Trophoblast cell (in vitro differentiated cells and primary cell): ENCODE measurements at regions not wholly inside any gene's neighbourhood (a gene's known extent, or its start where the extent isn't known, plus 50 kb on each side); places are given as distances from the start of the nearest gene placed in this dataset.
"Not testable (repeated sequence)": the region's sequence is repeated elsewhere in the genome, so short reads cannot be mapped to it uniquely, and the experiment has no call there.

Source experiments
- DNase-seq, 2 donors: peaks; one replicate each; pipeline ENCODE4 v3.0.0-alpha.2; 2016
- H2AFZ ChIP-seq: 2 replicates; pipeline ENCODE4 v1.6.1; 2013; ENCODE audit warnings: low read length, moderate library complexity, mild to moderate bottlenecking; ENCODE audit not compliant: insufficient read depth, poor library complexity
- H2AK5ac ChIP-seq: 2 replicates; pipeline ENCODE4 v1.6.1; 2013; ENCODE audit warnings: mild to moderate bottlenecking, low read length
- H2BK120ac ChIP-seq: 2 replicates; pipeline ENCODE4 v1.6.1; 2013; ENCODE audit warnings: low read length, mild to moderate bottlenecking, moderate library complexity; ENCODE audit not compliant: insufficient read depth, poor library complexity
- H2BK12ac ChIP-seq: 2 replicates; pipeline ENCODE4 v1.6.1; 2013; ENCODE audit warnings: mild to moderate bottlenecking, low read length, moderate library complexity
- H2BK5ac ChIP-seq: 2 replicates; pipeline ENCODE4 v1.6.1; 2013; ENCODE audit warnings: low read length, low read depth, moderate library complexity, mild to moderate bottlenecking; ENCODE audit not compliant: poor library complexity
- H3K14ac ChIP-seq: 2 replicates; pipeline ENCODE4 v1.6.1; 2013; ENCODE audit warnings: mild to moderate bottlenecking, low read length
- H3K18ac ChIP-seq: 2 replicates; pipeline ENCODE4 v1.6.1; 2013; ENCODE audit warnings: mild to moderate bottlenecking, low read length
- H3K23ac ChIP-seq: 2 replicates; pipeline ENCODE4 v1.6.1; 2013; ENCODE audit warnings: low read length
- H3K27ac ChIP-seq: 2 replicates; pipeline ENCODE4 v1.5.1; 2013; ENCODE audit warnings: low read depth, mild to moderate bottlenecking, inconsistent platforms, low read length, moderate library complexity
- H3K27me3 ChIP-seq: 2 replicates; pipeline ENCODE4 v1.6.1; 2013; ENCODE audit warnings: inconsistent platforms, mild to moderate bottlenecking, low read length, moderate library complexity; ENCODE audit not compliant: insufficient read depth
- H3K36me3 ChIP-seq, 2 experiments: 1 replicate in 1 of 2; 2 replicates in 1 of 2; pipeline ENCODE4 v1.6.1; 2013; ENCODE audit warnings: low read length in 2 of 2, mild to moderate bottlenecking in 2 of 2, moderate library complexity in 1 of 2; ENCODE audit not compliant: insufficient read depth in 2 of 2, control insufficient read depth in 1 of 2
- H3K4ac ChIP-seq: 2 replicates; pipeline ENCODE4 v1.6.1; 2013; ENCODE audit warnings: low read depth, mild to moderate bottlenecking, low read length, moderate library complexity
- H3K4me1 ChIP-seq, 2 experiments: 1 replicate in 1 of 2; 2 replicates in 1 of 2; pipeline ENCODE4 v1.6.1; 2013; ENCODE audit warnings: low read length in 2 of 2, mild to moderate bottlenecking in 2 of 2, moderate library complexity in 1 of 2; ENCODE audit not compliant: insufficient read depth in 2 of 2, control insufficient read depth in 1 of 2
- H3K4me2 ChIP-seq: 2 replicates; pipeline ENCODE4 v1.6.1; 2013; ENCODE audit warnings: inconsistent platforms, mild to moderate bottlenecking, low read length, moderate library complexity
- H3K4me3 ChIP-seq: 2 replicates; pipeline ENCODE4 v1.5.1; 2013; ENCODE audit warnings: mild to moderate bottlenecking, low read depth, low read length, inconsistent platforms
- H3K79me1 ChIP-seq: one replicate; pipeline ENCODE4 v1.6.1; 2013; ENCODE audit warnings: low read length
- H3K79me2 ChIP-seq: 2 replicates; pipeline ENCODE4 v1.6.1; 2013; ENCODE audit warnings: low read length, mild to moderate bottlenecking; ENCODE audit not compliant: control insufficient read depth, insufficient read depth, poor library complexity
- H3K9ac ChIP-seq: 2 replicates; pipeline ENCODE4 v1.6.1; 2013; ENCODE audit warnings: mild to moderate bottlenecking, low read length
- H3K9me3 ChIP-seq: 2 replicates; pipeline ENCODE4 v1.6.1; 2013; ENCODE audit warnings: low read depth, mild to moderate bottlenecking, control low read depth, inconsistent platforms, low read length; ENCODE audit not compliant: insufficient read depth
- H4K12ac ChIP-seq: 2 replicates; pipeline ENCODE4 v1.6.1; 2013; ENCODE audit warnings: low read depth, mild to moderate bottlenecking, low read length, moderate library complexity
- H4K8ac ChIP-seq: 2 replicates; pipeline ENCODE4 v1.6.1; 2013; ENCODE audit warnings: low read depth, mild to moderate bottlenecking, low read length, moderate library complexity
- H4K91ac ChIP-seq: one replicate; pipeline ENCODE4 v1.6.1; 2013; ENCODE audit warnings: low read depth, mild to moderate bottlenecking, low read length, moderate library complexity
- WGBS: extraction: QIAGEN DNeasy Blood & Tissue Kit; methylation state at CpG from one replicate; pipeline ENCODE4 v1.1.7; 2013; ENCODE audit warnings: missing lambda C conversion rate; ENCODE audit not compliant: insufficient read length, insufficient coverage; ENCODE audit errors: extremely low coverage; 5-methylcytosine and 5-hydroxymethylcytosine counted together

- H3K27ac ChIP-seq: no peak overlapping the region
- no peak overlapping the region for H2AFZ ChIP-seq
- peaks cover 10% of the 10 kb centered on the region for H3K9me3 ChIP-seq
- H3K23ac ChIP-seq: no peak overlapping the region
- H3K4me3 ChIP-seq: no peak overlapping the region
- H3K9ac ChIP-seq: no peak overlapping the region
- H3K36me3 ChIP-seq: no peaks in the 10 kb centered on the region
- DNase-seq: no peak
- H2BK5ac ChIP-seq: no peak overlapping the region
- no peaks in the 10 kb centered on the region for H3K27me3 ChIP-seq
- no peak overlapping the region for H4K12ac ChIP-seq
- H2BK120ac ChIP-seq: no peak overlapping the region
- H3K4me2 ChIP-seq: no peak overlapping the region
- WGBS: no CpG with 5 or more reads among the region's 4 CpGs
- no peaks in the 10 kb centered on the region for H3K4me1 ChIP-seq
- H4K91ac ChIP-seq: no peak overlapping the region
- no peak overlapping the region for H2AK5ac ChIP-seq
- no peak overlapping the region for H3K4ac ChIP-seq
- H3K79me1 ChIP-seq: no peaks in the 10 kb centered on the region
- no peaks in the 10 kb centered on the region for H3K79me2 ChIP-seq
- no peak overlapping the region for H3K14ac ChIP-seq
- H3K18ac ChIP-seq: no peak overlapping the region
- H2BK12ac ChIP-seq: no peak overlapping the region
- no peak overlapping the region for H4K8ac ChIP-seq
These were observed 818.5 kb downstream of the SEMA5A start for GRCh38 chr5:8727396-8727795.

GRCh38 chr5:8729437-8729836 lies 816.4 kb downstream of the SEMA5A start:
- Histone ChIP-seq H4K8ac (no peak overlapping the region), H3K9ac (no peak overlapping the region), H3K4me3 (no peak overlapping the region), H3K4me2 (no peak overlapping the region), H2BK12ac (no peak overlapping the region), H3K36me3 (no peaks in the 10 kb centered on the region), H2BK5ac (no peak overlapping the region), H3K14ac (no peak overlapping the region), H3K9me3 (peaks cover 10% of the 10 kb centered on the region), H4K12ac (no peak overlapping the region), H3K79me2 (no peaks in the 10 kb centered on the region), H3K4me1 (no peaks in the 10 kb centered on the region), H3K79me1 (no peaks in the 10 kb centered on the region), H3K27me3 (no peaks in the 10 kb centered on the region), H2BK120ac (no peak overlapping the region), H2AFZ (no peak overlapping the region), H3K18ac (no peak overlapping the region), H4K91ac (no peak overlapping the region), H2AK5ac (no peak overlapping the region), H3K23ac (no peak overlapping the region), H3K27ac (no peak overlapping the region), H3K4ac (no peak overlapping the region)
- DNase-seq: peak in 1 of 2 donors; percentile 10
- no CpG with 5 or more reads among the region's 1 CpG for WGBS

GRCh38 chr5:8730194-8730593 lies 815.7 kb downstream of the SEMA5A start:
- H3K14ac ChIP-seq: no peak overlapping the region
- no peaks in the 10 kb centered on the region for H3K79me2 ChIP-seq
- peaks cover 10% of the 10 kb centered on the region for H3K9me3 ChIP-seq
- H3K4me2 ChIP-seq: no peak overlapping the region
- H3K27me3 ChIP-seq: no peaks in the 10 kb centered on the region
- no peak overlapping the region for H3K4ac ChIP-seq
- no peak overlapping the region for H4K91ac ChIP-seq
- no peak overlapping the region for H2BK5ac ChIP-seq
- no peak overlapping the region for H2AK5ac ChIP-seq
- WGBS: no CpG with 5 or more reads among the region's 2 CpGs
- no peak overlapping the region for H3K23ac ChIP-seq
- no peaks in the 10 kb centered on the region for H3K79me1 ChIP-seq
- no peak overlapping the region for H3K18ac ChIP-seq
- no peak overlapping the region for H3K27ac ChIP-seq
- H3K4me3 ChIP-seq: no peak overlapping the region
- no peaks in the 10 kb centered on the region for H3K36me3 ChIP-seq
- DNase-seq: no peak
- H3K4me1 ChIP-seq: no peaks in the 10 kb centered on the region
- no peak overlapping the region for H2AFZ ChIP-seq
- H2BK120ac ChIP-seq: no peak overlapping the region
- no peak overlapping the region for H2BK12ac ChIP-seq
- H4K12ac ChIP-seq: no peak overlapping the region
- H3K9ac ChIP-seq: no peak overlapping the region
- H4K8ac ChIP-seq: no peak overlapping the region

DNA sequence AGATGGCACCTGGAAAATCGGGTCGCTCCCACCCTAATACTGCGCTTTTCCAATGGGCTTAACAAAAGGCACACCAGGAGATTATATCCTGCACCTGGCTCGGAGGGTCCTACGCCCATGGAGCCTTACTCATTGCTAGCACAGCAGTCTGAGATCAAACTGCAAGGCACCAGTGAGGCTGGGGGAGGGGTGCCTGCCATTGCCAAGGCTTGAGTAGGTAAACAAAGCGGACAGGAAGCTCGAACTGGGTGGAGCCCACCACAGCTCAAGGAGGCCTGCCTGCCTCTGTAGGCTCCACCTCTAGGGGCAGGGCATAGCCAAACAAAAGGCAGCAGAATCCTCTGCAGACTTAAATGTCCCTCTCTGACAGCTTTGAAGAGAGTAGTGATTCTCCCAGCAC lies 814.8 kb downstream of the SEMA5A start:
- not testable (repeated sequence) for H4K8ac ChIP-seq, H3K27ac ChIP-seq, H3K9ac ChIP-seq, H3K14ac ChIP-seq, H2BK5ac ChIP-seq, H3K4me3 ChIP-seq, H3K4me1 ChIP-seq, H3K4ac ChIP-seq, H3K27me3 ChIP-seq, H2AFZ ChIP-seq, H3K23ac ChIP-seq, H3K9me3 ChIP-seq, H3K79me1 ChIP-seq, H3K36me3 ChIP-seq, H3K4me2 ChIP-seq, H3K18ac ChIP-seq, H2BK12ac ChIP-seq, H2AK5ac ChIP-seq, DNase-seq, H2BK120ac ChIP-seq, H4K12ac ChIP-seq, H4K91ac ChIP-seq, H3K79me2 ChIP-seq
- WGBS: no CpG with 5 or more reads among the region's 7 CpGs
